B cell (primary cell): ENCODE measurements at regions not wholly inside any gene's neighbourhood (a gene's known extent, or its start where the extent isn't known, plus 50 kb on each side); places are given as distances from the start of the nearest gene placed in this dataset.
"Not testable (repeated sequence)": the region's sequence is repeated elsewhere in the genome, so short reads cannot be mapped to it uniquely, and the experiment has no call there.

ENCODE experiments used
- ATAC-seq: fragments of 200-7000 bp; cut with Tn5 transposase; one replicate; pipeline ENCODE4 v1.10.0; 2021; ENCODE audit warnings: low read depth, mild to moderate bottlenecking, moderate number of reproducible peaks, moderate library complexity
- CTCF ChIA-PET: fragments of 350-600 bp; sonication (Branson Sonifier 250); formaldehyde crosslinking; loops from one replicate; lab custom pipeline; 2021; ENCODE audit warnings: antibody characterized with exemption, inconsistent platforms; lab: Charles Lee
- POLR2A ChIA-PET: fragments of 350-600 bp; sonication (Branson Sonifier 250); formaldehyde crosslinking; loops from one replicate; lab custom pipeline; 2021; ENCODE audit warnings: antibody characterized with exemption; lab: Charles Lee
- DNase-seq: peaks from one replicate; pipeline ENCODE4 v3.0.0; 2013
- H2AFZ ChIP-seq: 2 replicates; pipeline ENCODE4 v1.6.1; 2012; ENCODE audit warnings: mild to moderate bottlenecking, low read depth, low read length; ENCODE audit not compliant: insufficient read depth, poor library complexity, severe bottlenecking
- H3K27ac ChIP-seq, 2 donors: 1 replicate in 1 of 2; 2 replicates in 1 of 2; pipeline ENCODE4 v1.5.1; 2012 to 2013; ENCODE audit warnings: low read length in 2 of 2, mild to moderate bottlenecking in 2 of 2, moderate library complexity in 1 of 2
- H3K27me3 ChIP-seq, 4 experiments: fragments of 200-600 bp in 1 of 4; sonication (generic) in 1 of 4; replicated peaks in 1 of 4; 1 replicate in 2 of 4; 2 replicates in 2 of 4; pipeline versions ENCODE4 v1.6.1 to v1.7.0; 2013 to 2016; ENCODE audit warnings: low read length in 3 of 4, mild to moderate bottlenecking in 2 of 4, mixed read lengths in 1 of 4, moderate library complexity in 1 of 4; ENCODE audit not compliant: insufficient read depth in 4 of 4, control insufficient read depth in 3 of 4; ENCODE audit errors: control extremely low read depth in 1 of 4
- H3K36me3 ChIP-seq, 2 experiments: replicated peaks in 1 of 2; 1 replicate in 1 of 2; 2 replicates in 1 of 2; pipeline versions ENCODE4 v1.6.1 to v1.7.1; 2013; ENCODE audit warnings: low read length in 1 of 2; ENCODE audit not compliant: insufficient read depth in 2 of 2, control insufficient read depth in 1 of 2; ENCODE audit errors: control extremely low read depth in 1 of 2, extremely low read depth in 1 of 2
- H3K4me1 ChIP-seq, 2 donors: fragments of 200-600 bp in 1 of 2; sonication (generic) in 1 of 2; 1 replicate in 1 of 2; 2 replicates in 1 of 2; pipeline versions ENCODE4 v1.5.1 to v1.6.1; 2013 to 2017; ENCODE audit warnings: low read length in 2 of 2; ENCODE audit not compliant: control insufficient read depth in 2 of 2, insufficient read depth in 2 of 2
- H3K4me2 ChIP-seq: replicated peaks from 2 replicates; pipeline ENCODE3; 2012; ENCODE audit warnings: mild to moderate bottlenecking, low read depth, low read length; ENCODE audit not compliant: poor library complexity, severe bottlenecking
- H3K4me3 ChIP-seq, 5 experiments: fragments of 200-600 bp in 1 of 5; sonication (generic) in 1 of 5; 1 replicate in 3 of 5; 2 replicates in 2 of 5; pipeline versions ENCODE4 v1.5.1 to v1.7.0; 2011 to 2016; ENCODE audit warnings: low read length in 4 of 5, mild to moderate bottlenecking in 4 of 5, low read depth in 2 of 5, control low read depth in 1 of 5, moderate library complexity in 1 of 5; ENCODE audit not compliant: insufficient read depth in 1 of 5; ENCODE audit errors: control extremely low read depth in 1 of 5, extremely low read depth in 1 of 5
- H3K79me2 ChIP-seq: fragments of 200-600 bp; sonication (generic); one replicate; pipeline ENCODE4 v1.6.0; 2016; ENCODE audit warnings: low read length; ENCODE audit not compliant: control insufficient read depth, insufficient read depth
- H3K9ac ChIP-seq: fragments of 200-600 bp; sonication (generic); 2 replicates; pipeline ENCODE4 v1.6.1; 2017; ENCODE audit warnings: mild to moderate bottlenecking, low read length, moderate library complexity
- H3K9me3 ChIP-seq, 3 donors: one replicate each; pipeline versions ENCODE4 v1.6.1 to v1.7.1; 2013; ENCODE audit warnings: low read length in 2 of 3; ENCODE audit not compliant: control insufficient read depth in 2 of 3, insufficient read depth in 1 of 3; ENCODE audit errors: control extremely low read depth in 1 of 3
- H4K20me1 ChIP-seq: 2 replicates; pipeline ENCODE4 v1.6.0; 2012; ENCODE audit warnings: mild to moderate bottlenecking, low read length; ENCODE audit not compliant: insufficient read depth, control insufficient read depth, poor library complexity, severe bottlenecking
- H3K27ac Mint-ChIP-seq: one replicate; pipeline ENCODE4 v1.8.0; 2021; ENCODE audit warnings: mixed read lengths
- H3K27me3 Mint-ChIP-seq: one replicate; pipeline ENCODE4 v1.8.0; 2021; ENCODE audit warnings: mixed read lengths
- H3K4me1 Mint-ChIP-seq: one replicate; pipeline ENCODE4 v1.8.0; 2021; ENCODE audit warnings: mixed read lengths
- H3K4me3 Mint-ChIP-seq: one replicate; pipeline ENCODE4 v1.8.0; 2021; ENCODE audit warnings: mixed read lengths
- H3K9me3 Mint-ChIP-seq: one replicate; pipeline ENCODE4 v1.8.0; 2022; ENCODE audit warnings: mixed read lengths; ENCODE audit not compliant: insufficient read depth
- CTCF ChIP-seq: fragments of 200-600 bp; IDR thresholded peaks from one replicate; pipeline ENCODE4 v1.8.0; 2022; ENCODE audit warnings: antibody characterized with exemption, mild to moderate bottlenecking
- EZH2 ChIP-seq: IDR thresholded peaks from 2 replicates; pipeline ENCODE4 v1.6.1; 2012; ENCODE audit warnings: borderline replicate concordance, low read depth, mild to moderate bottlenecking, moderate library complexity, low read length; ENCODE audit not compliant: insufficient read depth, poor library complexity, severe bottlenecking
- WGBS: methylation state at CpG from one replicate; pipeline ENCODE4 v1.1.5; 2013; ENCODE audit warnings: missing lambda C conversion rate; ENCODE audit not compliant: insufficient coverage; 5-methylcytosine and 5-hydroxymethylcytosine counted together
- intact Hi-C: fragments of 100-400 bp; cut with micrococcal nuclease; formaldehyde crosslinking; loops from one replicate; pipeline ENCODE4 v1.10.0; 2022

GRCh38 chr4:116101321-116101720 is 984.1 kb downstream of the TRAM1L1 start:
- Histone ChIP-seq H3K79me2 (no peaks in the 10 kb centered on the region), H3K36me3 (no peaks in the 10 kb centered on the region), H4K20me1 (no peaks in the 10 kb centered on the region), H2AFZ (no peak overlapping the region), H3K4me2 (no peak overlapping the region), H3K4me1 (no peaks in the 10 kb centered on the region), H3K9ac (no peak overlapping the region), H3K4me3 (no peak overlapping the region), H3K27ac (no peak overlapping the region), H3K27me3 (no peaks in the 10 kb centered on the region), H3K9me3 (peaks cover 0 to 9% (median 0%) of the 10 kb centered on the region in 3 donors)
- Mint-ChIP-seq H3K27ac (no peak overlapping the region), H3K9me3 (peaks cover 2% of the 10 kb centered on the region), H3K4me3 (no peak overlapping the region), H3K27me3 (no peaks in the 10 kb centered on the region), H3K4me1 (no peaks in the 10 kb centered on the region)
- POLR2A ChIA-PET: no interaction called here
- DNase-seq (no peak), ATAC-seq (no peak)
- CTCF ChIA-PET: no interaction called here
- TF ChIP-seq EZH2 (no peak), CTCF (no peak)
- intact Hi-C loops: no loop called here
- WGBS: no CpG with 5 or more reads among the region's 1 CpG

- no peak overlapping the region for H3K4me3 Mint-ChIP-seq
- ATAC-seq (no peak), DNase-seq (no peak)
- no peak overlapping the region for H3K27ac ChIP-seq
- H3K9ac ChIP-seq: no peak overlapping the region
- no peaks in the 10 kb centered on the region for H4K20me1 ChIP-seq
- no peak overlapping the region for H3K4me2 ChIP-seq
- H3K9me3 Mint-ChIP-seq: peaks cover 2% of the 10 kb centered on the region
- TF ChIP-seq EZH2 (no peak), CTCF (no peak)
- H3K27me3 Mint-ChIP-seq: no peaks in the 10 kb centered on the region
- no peaks in the 10 kb centered on the region for H3K4me1 ChIP-seq
- H3K79me2 ChIP-seq: no peaks in the 10 kb centered on the region
- H2AFZ ChIP-seq: no peak overlapping the region
- no peaks in the 10 kb centered on the region for H3K36me3 ChIP-seq
- ChIA-PET CTCF (no interaction called here), POLR2A (no interaction called here)
- intact Hi-C loops: no loop called here
- H3K4me3 ChIP-seq: no peak overlapping the region
- peaks cover 0 to 9% (median 0%) of the 10 kb centered on the region in 3 donors for H3K9me3 ChIP-seq
- no peaks in the 10 kb centered on the region for H3K27me3 ChIP-seq
- H3K27ac Mint-ChIP-seq: no peak overlapping the region
- no peaks in the 10 kb centered on the region for H3K4me1 Mint-ChIP-seq
Observed at GRCh38 chr4:116099596-116099995, 985.8 kb downstream of the TRAM1L1 start.

DNA sequence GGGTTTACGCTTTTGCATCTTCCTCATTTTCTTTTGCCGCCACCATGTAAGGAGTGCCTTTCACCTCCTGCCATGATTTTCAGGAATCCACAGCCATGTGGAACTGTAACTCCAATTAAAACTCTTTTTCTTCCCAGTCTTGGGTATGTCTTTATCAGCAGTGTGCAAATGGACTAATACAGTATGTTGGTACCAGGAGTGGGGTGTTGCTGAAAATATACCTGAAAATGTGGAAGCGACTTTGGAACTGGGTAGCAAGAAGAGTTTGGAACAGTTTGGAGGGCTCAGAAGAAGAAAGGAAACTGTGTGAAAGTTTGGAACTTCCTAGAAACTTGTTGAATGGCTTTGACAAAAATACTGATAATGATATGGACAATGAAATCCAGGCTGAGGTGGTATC is 983.9 kb upstream of the NDST4 start:
- H2AFZ ChIP-seq, H3K4me3 ChIP-seq, H3K27me3 ChIP-seq, H3K27me3 Mint-ChIP-seq, H3K4me3 Mint-ChIP-seq, H3K27ac ChIP-seq, ATAC-seq, H3K4me1 Mint-ChIP-seq, CTCF ChIA-PET, H3K4me2 ChIP-seq, H3K9ac ChIP-seq, H3K36me3 ChIP-seq, H3K79me2 ChIP-seq, DNase-seq, POLR2A ChIA-PET, H3K9me3 Mint-ChIP-seq, H4K20me1 ChIP-seq, H3K4me1 ChIP-seq, H3K9me3 ChIP-seq, H3K27ac Mint-ChIP-seq, intact Hi-C loops: not testable (repeated sequence)
- WGBS: 80% methylated on average over 1 of the region's 3 CpGs
